Peyer's patch (tissue), 4 donors: ENCODE measurements at regions not wholly inside any gene's neighbourhood (a gene's known extent, or its start where the extent isn't known, plus 50 kb on each side); places are given as distances from the start of the nearest gene placed in this dataset.

Source experiments
- POLR2A ChIP-seq, 2 donors: fragments of 450-650 bp; IDR thresholded peaks; one replicate each; pipeline ENCODE4 v1.5.1; 2017; ENCODE audit warnings: antibody characterized with exemption in 2 of 2, mild to moderate bottlenecking in 2 of 2, moderate library complexity in 2 of 2
- TF ChIP-seq, protein P1 (sequence below), 6 experiments: fragments of 450-650 bp in 4 of 6; fragments of 200-600 bp in 2 of 6; sonication (generic) in 1 of 6; IDR thresholded peaks; one replicate each; pipeline ENCODE4 v1.5.1; 2017 to 2019; ENCODE audit warnings: antibody characterized with exemption in 6 of 6, mild to moderate bottlenecking in 3 of 6, moderate library complexity in 1 of 6

DNA sequence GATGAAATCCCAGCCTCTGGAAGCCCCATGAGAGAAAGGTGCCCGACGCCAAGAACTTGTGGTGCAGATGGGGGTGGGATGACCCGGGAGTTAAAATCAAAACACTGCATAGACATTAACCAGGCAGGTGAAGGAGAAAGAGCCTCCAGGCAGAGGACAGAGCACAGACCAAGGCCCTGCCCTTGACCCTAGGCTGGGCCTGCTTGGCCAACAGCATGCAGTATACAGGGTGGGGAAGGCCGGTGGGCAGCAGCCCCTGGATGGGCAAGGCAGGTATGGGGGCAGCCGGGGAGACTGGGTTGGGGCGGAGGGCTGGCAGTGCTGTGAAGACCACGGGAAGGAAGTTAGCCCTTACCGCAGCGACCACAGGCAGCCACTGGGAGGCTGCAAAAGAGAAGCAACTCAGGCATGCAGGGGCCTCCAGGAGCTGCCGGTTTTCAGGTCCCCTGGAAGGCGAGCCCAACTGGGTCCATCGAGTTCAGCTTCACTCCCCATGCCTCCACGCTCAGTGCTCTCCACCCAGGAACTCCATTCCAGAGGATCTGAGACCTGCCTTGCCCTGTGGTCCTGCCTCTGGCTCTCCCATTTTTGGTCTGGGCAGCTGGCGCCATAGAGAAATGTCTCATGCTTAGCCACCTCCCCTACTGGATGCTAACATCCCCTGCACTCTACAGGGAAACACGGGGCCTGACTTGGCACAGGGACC, 81.2 kb downstream of the C16orf95 start:
- no peak for TF ChIP-seq POLR2A (IDR thresholded peaks at IDR 0.05)
- TF ChIP-seq, protein P1, sequence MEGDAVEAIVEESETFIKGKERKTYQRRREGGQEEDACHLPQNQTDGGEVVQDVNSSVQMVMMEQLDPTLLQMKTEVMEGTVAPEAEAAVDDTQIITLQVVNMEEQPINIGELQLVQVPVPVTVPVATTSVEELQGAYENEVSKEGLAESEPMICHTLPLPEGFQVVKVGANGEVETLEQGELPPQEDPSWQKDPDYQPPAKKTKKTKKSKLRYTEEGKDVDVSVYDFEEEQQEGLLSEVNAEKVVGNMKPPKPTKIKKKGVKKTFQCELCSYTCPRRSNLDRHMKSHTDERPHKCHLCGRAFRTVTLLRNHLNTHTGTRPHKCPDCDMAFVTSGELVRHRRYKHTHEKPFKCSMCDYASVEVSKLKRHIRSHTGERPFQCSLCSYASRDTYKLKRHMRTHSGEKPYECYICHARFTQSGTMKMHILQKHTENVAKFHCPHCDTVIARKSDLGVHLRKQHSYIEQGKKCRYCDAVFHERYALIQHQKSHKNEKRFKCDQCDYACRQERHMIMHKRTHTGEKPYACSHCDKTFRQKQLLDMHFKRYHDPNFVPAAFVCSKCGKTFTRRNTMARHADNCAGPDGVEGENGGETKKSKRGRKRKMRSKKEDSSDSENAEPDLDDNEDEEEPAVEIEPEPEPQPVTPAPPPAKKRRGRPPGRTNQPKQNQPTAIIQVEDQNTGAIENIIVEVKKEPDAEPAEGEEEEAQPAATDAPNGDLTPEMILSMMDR (IDR thresholded peaks at IDR 0.05), result no peak
